HEK293 (cell line): ENCODE measurements at regions not wholly inside any gene's neighbourhood (a gene's known extent, or its start where the extent isn't known, plus 50 kb on each side); places are given as distances from the start of the nearest gene placed in this dataset.

Experiments used
- ZNF416 ChIP-seq: fragments of 450-650 bp; formaldehyde crosslinking; IDR thresholded peaks from 2 replicates; pipeline ENCODE4 v1.5.1; 2016; ENCODE audit warnings: missing biosample characterization, missing genetic modification characterization
- ZNF707 ChIP-seq: fragments of 450-650 bp; formaldehyde crosslinking; IDR thresholded peaks from 2 replicates; pipeline ENCODE4 v1.5.1; 2016; ENCODE audit warnings: missing biosample characterization, missing genetic modification characterization
- TF ChIP-seq, protein P1 (sequence below): fragments of 450-650 bp; formaldehyde crosslinking; IDR thresholded peaks from 2 replicates; pipeline ENCODE4 v1.5.1; 2016; ENCODE audit warnings: missing biosample characterization, missing genetic modification characterization

DNA sequence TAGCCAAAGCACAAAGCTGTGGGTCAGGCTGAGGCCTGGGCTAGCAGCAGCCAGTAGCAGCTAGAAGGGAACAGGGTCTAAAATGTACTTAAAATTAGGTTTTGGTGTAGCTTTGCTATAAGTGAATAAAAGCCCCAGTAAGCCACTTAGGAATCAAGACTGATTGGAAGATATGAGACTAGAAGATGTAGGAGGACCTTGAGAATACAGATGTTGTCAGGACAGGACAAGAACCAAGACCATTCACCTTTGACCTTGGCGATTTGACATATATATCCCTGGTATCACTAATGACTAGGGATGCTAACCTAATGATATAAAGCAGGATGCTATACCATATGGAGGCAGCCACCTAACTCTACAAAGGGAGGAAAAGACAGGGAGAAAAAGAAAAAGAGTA lies 238.1 kb downstream of the FBXO8 start:
- TF ChIP-seq, protein P1, sequence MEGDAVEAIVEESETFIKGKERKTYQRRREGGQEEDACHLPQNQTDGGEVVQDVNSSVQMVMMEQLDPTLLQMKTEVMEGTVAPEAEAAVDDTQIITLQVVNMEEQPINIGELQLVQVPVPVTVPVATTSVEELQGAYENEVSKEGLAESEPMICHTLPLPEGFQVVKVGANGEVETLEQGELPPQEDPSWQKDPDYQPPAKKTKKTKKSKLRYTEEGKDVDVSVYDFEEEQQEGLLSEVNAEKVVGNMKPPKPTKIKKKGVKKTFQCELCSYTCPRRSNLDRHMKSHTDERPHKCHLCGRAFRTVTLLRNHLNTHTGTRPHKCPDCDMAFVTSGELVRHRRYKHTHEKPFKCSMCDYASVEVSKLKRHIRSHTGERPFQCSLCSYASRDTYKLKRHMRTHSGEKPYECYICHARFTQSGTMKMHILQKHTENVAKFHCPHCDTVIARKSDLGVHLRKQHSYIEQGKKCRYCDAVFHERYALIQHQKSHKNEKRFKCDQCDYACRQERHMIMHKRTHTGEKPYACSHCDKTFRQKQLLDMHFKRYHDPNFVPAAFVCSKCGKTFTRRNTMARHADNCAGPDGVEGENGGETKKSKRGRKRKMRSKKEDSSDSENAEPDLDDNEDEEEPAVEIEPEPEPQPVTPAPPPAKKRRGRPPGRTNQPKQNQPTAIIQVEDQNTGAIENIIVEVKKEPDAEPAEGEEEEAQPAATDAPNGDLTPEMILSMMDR (tag by site-specific recombination) = no peak
- no peak for TF ChIP-seq ZNF416 (tag by site-specific recombination)
- TF ChIP-seq ZNF707 = no peak
